Globus pallidus (tissue), 1 donor: ENCODE measurements at regions not wholly inside any gene's neighbourhood (a gene's known extent, or its start where the extent isn't known, plus 50 kb on each side); places are given as distances from the start of the nearest gene placed in this dataset.

Experiments used
- DNase-seq: peaks from one replicate; pipeline ENCODE4 v3.0.0-alpha.2; 2015; ENCODE audit warnings: low spot score

DNA sequence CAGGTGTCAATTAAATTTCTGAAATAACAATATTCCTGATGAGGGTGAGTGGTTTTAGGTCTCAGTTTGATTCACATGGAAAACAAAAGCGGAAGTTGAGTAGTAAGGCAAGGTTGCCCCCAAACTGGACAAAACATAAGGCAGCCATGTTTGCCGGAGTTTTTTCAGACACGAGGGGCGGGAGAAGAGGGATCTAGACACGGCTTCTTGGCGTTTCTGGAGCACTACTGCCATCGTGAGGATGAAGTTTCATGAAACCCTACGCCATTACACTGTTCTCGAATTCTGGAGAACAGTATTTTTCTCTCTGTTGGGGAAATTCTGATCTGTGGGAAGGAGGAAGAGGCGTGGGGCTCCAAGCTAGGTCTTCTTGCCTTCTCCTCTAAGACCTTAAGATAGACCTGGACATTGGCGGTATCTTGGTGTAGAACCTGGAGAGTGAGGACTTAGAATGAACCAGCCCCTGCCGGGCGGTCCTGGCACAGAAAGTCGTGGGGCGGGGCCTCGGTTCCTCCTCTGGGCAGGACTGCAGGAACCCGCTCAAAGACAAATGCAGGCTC is 160.3 kb downstream of the OR13H1 start:
- no peak for DNase-seq

DNA sequence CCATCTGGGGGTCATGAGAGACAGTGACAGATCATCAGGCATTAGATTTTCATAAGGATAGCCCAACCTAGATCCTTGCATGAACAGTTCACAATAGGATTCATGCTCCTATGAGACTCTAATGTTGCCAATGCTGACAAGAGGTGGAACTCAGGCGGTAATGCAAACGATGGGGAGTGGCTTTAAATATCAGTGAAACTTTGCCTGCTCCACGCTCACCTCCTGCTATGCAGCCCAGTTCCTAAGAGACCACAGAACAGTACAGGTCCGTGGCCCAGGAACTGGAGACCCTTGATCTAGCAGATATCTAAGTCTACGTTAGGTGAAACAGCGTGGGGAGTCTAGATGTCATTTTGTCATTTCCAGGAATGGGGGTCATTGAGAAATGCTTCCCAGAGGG is 165.7 kb downstream of the OR13H1 start:
- DNase-seq = no peak

DNA sequence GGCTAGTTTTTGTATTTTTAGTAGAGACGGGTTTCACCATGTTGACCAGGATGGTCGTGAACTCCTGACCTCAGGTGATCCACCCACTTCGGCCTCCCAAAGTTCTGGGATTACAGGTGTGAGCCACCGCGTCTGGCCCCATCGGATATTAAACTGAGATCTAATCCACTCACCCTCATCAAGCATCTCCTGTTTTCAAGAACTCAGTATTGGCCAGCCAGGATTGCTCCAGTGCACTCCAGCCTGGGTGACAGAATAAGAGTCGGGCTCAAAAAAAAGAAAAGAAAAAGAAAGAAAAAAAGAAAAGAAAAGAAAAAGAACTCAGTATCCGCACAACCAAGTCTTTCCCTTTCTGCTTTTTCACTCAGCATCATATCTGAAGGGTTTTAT is 167.6 kb downstream of the OR13H1 start:
- no peak for DNase-seq

DNA sequence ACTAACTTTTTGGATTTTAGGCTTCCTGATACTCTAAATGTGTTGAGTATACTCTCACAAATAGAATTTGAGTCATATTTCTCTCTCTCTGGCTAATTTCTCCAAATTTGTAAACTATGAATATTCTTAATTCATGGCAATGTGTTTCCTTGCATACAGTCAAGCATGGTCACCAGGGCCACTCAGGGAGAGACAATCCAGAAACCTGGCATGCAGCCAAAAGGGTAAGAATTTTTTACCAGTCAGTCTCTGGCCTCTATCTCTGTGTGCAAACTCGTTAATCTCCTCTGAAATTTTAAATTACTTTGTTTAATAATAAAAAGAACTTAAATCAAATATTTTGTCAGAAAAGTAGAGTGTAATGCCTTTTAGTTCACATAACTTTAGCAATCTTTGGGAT is 179.8 kb downstream of the OR13H1 start:
- no peak for DNase-seq

DNA sequence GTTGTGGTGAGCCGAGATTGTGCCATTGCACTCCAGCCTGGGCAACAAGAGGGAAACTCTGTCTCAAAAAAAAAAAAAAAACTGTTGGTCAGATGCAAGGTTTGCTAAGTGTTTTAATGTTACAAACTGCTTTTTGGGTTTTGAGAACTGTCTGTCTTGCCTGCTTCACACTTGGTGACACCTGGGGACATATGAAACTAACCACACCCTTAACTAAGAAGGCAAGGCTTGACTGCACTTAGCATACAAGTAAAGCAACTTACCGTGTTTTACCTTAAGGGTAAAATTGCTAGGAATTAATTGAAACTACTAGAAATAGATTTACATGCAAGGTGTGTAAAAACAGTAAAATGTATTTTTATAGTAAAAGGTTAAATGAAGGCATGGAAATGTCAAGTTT is 180.4 kb downstream of the OR13H1 start:
- DNase-seq = no peak

DNA sequence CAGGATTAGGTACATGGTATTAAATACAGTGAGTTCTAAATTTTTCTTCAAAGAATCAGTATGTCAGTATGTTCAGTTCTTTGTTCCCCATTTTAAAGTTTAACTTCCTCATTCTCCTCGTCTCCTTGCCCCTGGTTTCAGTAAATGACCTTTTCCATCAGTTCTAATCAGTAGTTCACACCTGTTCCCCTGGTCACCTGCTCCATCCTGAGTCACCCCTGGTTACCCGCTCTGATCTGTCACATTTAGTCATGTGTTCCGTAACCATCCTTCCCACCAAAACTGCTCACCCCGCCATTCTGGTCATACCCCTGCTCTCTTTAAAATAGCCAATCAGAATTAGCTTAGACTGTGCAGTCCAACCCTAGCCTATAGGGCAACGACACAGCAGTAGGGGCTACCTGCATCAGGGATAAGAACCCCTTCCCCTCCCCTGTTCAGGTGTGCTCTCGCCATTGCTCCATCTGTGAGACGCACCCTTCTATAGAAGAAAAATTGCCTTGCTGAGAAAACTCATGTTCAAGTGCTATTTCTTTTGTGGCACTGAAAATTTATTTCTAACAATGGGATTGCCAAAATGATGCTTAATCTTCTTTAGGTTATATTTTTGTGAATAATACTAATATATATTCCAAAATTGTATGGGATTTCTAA is 181.3 kb downstream of the OR13H1 start:
- no peak for DNase-seq

DNA sequence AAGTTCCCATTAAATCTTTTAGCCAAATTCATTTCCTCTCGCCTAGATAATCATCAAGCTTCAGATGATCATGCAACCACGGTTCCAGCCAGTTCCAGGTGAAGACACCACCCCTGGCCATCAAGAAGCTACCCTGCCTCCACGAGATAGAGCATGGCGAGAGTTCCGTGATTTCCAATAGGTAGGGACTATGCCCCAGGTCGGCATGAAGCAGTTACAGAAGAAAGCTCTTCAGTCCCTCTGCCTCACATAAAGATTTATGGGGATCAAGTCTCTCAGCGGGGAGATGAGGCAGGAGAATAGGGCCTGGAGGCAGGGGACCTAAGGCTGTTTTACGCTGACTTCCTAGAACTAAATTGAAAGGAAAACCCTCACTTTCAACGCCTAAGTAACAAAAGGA is 183.9 kb downstream of the OR13H1 start:
- DNase-seq = no peak

DNA sequence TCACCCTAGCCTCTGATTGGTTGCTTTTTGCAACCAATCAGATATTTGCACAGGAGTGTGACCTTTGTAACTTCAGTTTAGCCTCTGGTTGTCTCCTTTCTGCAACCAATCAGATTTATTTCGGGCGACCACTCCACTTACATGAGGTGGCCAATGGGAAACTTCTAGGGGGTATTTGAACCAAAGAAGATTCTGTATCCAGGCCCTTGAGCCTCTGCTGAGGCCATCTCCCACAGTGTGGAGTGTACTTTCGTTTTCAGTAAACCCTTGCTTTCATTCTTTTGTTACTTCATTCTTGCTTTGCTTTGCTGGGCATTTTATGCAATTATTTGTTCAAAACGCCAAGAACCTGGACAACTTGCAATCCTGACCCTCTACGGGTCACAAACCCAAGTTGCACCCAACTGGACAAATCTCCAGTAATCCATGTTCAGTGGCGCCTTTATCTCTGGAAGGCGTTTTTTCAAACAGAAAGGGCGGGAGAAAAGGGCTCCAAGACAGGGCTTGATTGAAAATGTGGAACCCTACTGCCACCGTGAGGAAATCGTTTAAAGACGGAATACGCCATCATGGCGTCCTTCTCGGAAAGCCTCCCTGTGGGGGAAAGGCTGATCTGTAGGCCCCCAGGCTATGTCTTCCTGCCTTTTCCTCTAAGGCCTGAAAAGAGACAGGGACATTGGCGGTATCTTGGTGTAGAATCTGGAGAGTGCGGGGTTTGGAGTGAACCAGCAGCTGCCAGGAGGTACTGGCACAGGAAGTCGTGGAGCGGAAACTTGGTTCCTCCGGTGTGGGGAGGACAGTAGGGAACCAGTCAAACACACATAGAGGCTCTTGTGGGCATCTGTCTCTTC is 184.6 kb downstream of the OR13H1 start:
- DNase-seq = no peak

DNA sequence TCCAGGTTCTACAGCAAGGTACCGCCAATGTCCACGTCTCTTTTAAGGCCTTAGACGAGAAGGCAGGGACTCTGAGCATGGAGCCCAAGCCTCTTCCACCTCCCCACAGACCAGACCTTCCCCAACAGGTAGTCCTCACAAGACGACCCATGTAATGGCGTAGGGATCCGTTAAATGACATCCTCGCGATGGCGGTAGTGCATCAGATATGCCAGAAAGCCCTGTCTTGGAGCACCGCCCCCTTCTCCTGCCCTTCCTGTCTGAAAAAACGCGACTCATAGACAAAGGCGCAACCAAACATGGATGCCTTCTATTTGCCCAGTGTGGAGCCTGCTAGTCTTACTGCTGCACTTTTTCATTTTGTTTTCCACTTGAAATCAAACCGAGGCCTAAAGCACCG is 185.4 kb downstream of the OR13H1 start:
- DNase-seq = no peak

DNA sequence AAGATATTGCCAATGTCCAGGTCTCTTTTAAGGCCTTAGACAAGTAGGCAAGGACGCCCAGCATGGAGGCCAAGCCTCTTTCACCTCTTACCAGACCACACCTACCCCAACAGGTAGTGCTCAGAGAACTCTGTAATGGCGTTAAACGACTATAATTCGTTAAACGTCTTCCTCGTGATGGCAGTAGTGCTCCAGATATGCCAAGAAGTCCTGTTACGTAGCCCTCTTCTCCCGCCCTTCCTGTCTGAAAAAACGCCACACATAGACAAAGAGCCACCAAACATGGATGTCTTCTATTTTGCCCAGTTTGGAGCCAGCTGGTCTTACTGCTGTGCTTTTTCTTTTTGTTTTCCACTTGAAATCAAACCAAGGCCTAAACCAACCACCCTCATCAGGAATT is 190.7 kb downstream of the OR13H1 start:
- DNase-seq = peak; percentile 11

DNA sequence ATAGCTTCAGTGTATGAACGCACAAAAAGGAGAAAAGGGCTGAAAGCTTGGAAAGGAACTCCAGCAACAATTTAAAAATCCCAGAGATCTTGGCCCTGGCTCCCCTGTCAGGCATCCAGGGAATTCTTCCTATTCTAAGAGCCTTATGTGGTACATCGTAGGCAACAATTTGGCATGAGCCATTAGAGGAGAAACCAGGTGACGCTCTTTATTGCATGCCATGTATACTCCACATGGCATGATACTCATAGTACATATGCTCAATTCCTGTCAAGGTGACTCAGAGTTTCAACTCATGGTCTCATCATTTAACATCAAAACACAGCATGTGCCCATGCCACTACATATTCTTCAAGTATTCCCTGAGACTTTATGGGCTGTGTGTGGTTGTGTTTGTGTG is 191.3 kb downstream of the OR13H1 start:
- DNase-seq = no peak

DNA sequence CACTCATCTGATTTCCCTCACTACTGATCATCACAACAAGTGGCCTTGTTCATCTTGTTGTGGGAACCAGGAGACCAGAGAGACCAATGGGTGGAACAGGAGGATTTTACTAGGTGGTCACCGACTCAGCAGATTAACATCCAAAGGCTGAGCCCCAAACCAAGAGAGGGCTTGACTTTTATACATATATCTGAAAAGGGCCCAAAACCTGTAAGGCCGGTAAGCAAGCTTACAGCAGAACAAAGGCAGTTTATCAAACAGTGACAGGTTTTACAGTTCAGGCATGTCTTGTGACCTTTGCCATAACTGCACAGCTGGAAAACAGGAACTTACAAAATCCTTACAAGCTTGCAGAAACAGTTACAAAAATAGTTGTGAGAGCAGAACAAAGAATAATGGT is 195.9 kb downstream of the OR13H1 start:
- no peak for DNase-seq

DNA sequence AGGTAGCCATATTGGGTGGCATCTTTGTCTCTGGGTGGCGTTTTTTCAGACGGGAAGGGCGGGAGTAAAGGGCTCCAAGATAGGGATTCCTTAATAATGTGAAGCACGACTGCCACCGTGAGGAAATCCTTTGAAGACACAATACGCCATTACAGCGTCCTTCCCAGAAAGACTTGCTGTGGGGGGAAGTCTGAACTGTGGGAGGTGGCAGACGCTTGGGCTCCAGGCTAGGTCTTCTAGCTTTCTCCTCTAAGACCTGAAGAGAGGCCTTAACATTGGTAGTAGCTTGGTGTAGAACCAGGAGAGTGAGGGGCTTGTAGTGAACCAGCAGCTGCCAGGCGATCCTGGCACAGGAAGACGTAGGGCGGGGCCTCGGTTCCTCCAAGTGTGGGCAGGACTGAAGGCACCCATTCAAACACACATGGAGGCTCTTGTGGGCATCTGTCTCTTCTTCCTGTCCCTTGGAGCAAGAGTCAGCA is 197.3 kb downstream of the OR13H1 start:
- DNase-seq = no peak

DNA sequence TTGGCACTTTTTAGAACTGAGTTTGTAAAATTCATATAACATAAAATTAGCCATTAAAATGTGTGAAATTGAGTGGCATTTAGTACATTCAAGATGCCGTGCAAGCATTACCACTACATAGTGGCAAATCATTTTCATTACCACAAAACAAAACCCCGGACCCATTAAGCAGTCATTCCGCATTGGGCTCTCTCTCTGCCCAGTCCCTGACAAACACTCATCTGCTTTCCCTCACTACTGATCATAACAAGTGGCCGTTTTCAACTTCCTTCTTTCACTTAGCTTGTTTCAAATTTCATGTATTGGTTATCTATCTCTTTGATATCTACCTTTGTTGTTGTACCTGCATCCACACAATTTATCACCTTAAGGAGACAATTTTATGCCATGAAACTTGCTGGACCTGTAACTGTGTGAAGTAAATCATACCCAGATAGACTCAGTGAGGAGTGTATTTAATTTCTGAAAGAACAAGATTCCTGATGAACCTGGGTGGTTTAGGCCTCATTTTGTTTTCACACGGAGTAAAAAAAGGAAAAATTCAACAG is 202.1 kb downstream of the OR13H1 start:
- no peak for DNase-seq

DNA sequence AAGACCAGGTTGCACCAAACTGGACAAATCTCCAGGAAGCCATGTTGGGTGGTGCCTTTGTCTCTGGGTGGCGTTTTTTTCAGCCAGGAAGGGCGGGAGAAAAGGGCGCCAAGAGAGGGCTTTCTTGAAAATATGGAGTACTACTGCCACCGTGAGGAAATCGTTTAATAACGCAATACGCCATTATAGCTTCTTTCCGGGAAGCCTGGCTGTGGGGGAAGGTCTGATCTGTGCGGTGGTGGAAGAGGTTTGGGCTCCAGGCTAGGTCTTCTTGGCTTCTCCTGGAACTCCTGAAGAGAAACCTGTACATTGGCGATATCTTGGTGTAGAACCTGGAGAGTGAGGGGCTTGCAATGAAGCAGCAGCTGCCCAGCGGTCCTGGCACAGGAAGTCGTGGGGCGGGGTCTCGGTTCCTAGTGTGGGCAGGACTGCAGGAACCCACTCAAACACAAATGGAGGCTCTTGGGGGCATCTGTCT is 202.7 kb downstream of the OR13H1 start:
- no peak for DNase-seq

DNA sequence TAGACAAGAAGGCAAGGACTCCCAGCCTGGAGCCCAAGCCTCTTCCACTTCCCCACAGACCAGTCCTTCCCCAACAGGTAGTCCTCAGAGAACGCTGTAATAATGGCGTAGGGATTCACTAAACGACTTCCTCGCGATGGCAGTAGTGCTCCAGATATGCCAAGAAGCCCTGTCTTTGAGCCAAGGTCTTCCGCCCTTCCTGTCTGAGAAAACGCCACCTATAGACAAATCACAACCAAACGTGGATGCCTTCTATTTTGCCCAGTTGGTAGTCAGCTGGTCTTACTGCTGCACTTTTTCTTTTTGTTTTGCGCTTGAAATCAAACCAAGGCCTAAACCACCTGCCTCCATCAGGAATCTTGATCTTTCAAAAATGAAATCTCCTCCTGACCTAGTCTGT is 203.3 kb downstream of the OR13H1 start:
- DNase-seq = no peak

DNA sequence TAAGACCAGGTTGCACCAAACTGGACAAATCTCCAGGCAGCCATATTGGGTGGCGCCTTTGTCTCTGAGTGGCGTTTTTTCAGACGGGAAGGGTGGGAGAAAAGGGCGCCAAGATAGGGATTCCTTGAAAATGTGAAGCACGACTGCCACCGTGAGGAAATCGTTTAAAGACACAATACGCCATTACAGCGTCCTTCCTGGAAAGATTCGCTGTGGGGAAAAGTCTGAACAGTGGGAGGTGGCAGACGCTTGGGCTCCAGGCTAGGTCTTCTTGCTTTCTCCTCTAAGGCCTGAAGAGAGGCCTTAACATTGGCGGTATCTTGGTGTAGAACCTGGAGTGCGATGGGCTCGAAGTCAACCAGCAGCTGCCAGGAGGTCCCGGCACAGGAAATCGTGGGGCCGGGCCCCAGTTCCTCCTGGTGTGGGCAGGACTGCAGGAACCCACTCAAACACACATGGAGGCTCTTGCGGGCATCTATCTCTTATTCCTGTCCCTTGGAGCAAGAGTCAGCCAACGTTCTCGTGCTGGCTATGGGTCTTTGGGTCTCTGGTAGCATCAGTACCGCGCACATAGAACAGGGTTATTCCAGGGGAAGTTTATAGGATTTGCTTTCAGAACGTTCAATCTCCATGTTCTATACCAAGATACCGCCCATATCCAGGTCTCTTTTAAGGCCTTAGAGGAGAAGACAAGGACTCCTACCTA is 208.8 kb downstream of the OR13H1 start:
- DNase-seq = no peak

DNA sequence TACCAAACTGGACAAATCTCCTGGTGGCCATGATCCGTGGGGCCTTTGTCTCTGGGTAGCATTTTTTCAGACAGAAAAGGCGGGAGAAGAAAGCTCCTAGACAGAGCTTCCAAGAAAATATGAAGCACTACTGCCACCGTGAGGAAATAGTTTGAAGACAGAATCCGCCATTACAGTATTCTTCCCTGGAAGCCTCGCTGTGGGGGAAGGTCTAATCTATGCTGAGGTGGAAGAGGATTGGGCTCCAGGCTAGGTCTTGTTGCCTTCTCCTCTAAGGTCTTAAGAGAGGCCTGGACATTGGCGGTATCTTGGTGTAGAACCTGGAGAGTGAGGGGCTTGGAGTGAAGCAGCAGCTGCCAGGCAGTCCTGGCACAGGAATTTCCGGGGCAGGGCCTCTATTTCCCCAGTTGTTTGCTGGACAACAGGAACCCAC is 218.9 kb downstream of the OR13H1 start:
- peak; percentile 13 for DNase-seq

DNA sequence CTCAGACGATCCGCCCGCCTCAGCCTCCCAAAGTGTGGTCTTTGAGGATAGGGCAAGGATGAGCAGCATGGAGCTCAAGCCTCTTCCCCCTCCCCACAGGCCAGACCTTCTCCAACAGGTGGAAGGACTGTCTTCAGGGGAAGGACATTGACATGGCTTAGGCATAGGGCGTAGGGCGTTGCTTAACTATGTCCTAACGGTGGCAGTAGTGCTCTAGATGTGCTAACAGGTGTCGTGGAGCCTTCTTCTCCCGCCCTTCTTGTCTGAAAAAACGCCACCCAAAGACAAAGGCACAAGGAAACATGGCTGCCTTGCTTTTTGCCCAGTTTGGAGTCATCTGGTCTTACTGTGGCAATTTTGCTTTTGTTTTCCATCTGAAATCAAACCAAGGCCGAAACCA is 219.8 kb downstream of the OR13H1 start:
- DNase-seq = peak; percentile 7

DNA sequence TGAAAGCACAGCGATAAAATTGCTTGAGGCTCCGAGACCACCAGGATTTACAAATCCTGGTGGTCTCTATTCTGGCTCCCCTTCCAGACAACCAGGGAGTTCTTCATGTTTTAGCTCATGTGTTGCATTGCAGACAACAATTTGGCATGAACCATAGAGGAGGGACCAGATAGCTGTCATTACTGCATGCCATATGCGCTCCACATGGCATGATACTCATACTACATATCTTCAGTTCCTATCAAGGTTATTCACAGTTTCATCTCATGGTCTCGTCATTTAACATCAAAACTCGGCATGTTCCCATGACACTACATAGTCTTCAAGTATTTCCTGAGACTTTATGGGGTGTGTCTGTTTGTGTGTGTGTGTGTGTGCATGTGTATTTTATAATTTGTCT is 220.3 kb downstream of the OR13H1 start:
- DNase-seq = no peak

DNA sequence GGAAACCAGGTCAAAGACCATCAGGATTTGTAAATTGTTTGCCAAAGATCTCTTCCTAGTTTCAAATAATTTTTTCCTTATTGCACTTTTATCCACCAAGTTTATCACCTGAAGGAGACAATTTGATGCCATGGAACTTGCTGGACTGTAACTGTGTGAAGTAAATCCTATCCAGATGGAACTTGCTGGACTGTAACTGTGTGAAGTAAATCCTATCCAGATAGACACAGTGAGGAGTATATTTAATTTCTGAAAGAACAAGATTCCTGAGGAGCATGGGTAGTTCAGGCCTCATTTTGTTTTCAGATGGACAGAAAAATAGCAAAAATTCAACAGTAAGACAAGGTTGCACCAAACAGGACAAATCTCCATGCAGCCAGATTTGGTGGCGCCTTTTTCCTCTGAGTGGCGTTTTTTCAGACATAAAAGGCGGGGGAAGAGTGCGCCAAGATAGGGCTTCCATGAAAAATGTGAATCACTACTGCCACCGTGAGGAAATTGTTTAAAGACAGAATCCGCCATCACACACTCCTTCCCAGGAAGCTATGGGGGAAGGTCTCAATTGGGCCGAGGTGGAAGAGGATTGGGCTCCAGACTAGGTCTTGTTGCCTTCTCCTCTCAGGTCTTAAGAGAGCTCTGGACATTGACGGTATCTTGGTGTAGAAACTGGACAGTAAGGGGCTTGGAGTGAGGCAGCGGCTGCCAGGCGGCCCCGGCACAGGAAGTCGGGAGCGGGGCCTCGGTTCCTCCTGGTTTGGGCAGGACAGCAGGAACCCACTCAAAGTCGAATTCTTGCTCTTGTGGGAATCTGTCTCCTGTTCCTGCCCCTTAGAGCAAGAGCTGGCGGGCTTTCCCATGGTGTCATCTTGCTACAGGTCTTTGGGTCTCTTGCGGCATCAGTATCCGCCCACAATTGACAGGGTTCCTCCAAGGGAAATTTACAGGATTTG is 234.7 kb downstream of the OR13H1 start:
- DNase-seq = no peak
